Endothelial cell of umbilical vein (primary cell): ENCODE measurements at regions not wholly inside any gene's neighbourhood (a gene's known extent, or its start where the extent isn't known, plus 50 kb on each side); places are given as distances from the start of the nearest gene placed in this dataset.

Source experiments
- EZH2 ChIP-seq: IDR thresholded peaks from 2 replicates; pipeline ENCODE4 v1.6.1; 2012; ENCODE audit warnings: borderline replicate concordance, low read depth, mild to moderate bottlenecking, moderate library complexity, low read length, inconsistent platforms; ENCODE audit not compliant: severe bottlenecking
- MYC ChIP-seq: IDR thresholded peaks from one replicate; pipeline ENCODE4 v1.6.1; 2011; ENCODE audit warnings: mild to moderate bottlenecking, low read depth, low read length
- POLR2A ChIP-seq: IDR thresholded peaks from 2 replicates; pipeline ENCODE4 v1.6.1; 2012; ENCODE audit warnings: low read depth, mild to moderate bottlenecking, control low read depth, low read length
- POLR2AphosphoS5 ChIP-seq: IDR thresholded peaks from 2 replicates; pipeline ENCODE4 v1.6.1; 2012; ENCODE audit warnings: low read depth, mild to moderate bottlenecking, control low read depth, low read length, moderate library complexity; ENCODE audit not compliant: insufficient read depth
- TF ChIP-seq, protein P1 (sequence below), 2 donors: IDR thresholded peaks; 1 replicate in 1 of 2; 2 replicates in 1 of 2; pipeline ENCODE4 v1.5.1; 2011; ENCODE audit warnings: low read length in 2 of 2, mild to moderate bottlenecking in 2 of 2, moderate library complexity in 2 of 2, control low read depth in 1 of 2, inconsistent platforms in 1 of 2, low read depth in 1 of 2; ENCODE audit not compliant: insufficient read depth in 1 of 2; ENCODE audit errors: extremely low read depth in 1 of 2

DNA sequence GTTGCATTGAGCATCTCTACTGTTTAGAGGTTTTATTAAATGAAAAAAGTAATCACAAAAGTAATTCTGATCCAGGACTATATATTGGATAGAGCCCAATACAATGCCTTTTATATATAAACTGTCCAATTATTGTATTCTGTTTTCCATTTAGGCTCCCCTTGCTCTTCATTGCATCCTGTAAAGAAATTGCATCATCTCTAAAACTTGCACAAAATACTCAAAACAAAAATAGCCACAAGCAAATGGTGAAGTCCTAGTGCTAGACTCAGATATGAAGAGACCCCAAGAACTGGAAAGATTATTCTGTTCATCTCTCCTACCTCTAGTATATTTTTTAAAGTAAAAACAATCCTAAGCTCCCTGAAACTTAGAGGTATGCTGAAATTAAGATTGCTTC lies 195.8 kb downstream of the NNT start:
- TF ChIP-seq POLR2AphosphoS5 = no peak
- no peak for TF ChIP-seq EZH2
- TF ChIP-seq, protein P1, sequence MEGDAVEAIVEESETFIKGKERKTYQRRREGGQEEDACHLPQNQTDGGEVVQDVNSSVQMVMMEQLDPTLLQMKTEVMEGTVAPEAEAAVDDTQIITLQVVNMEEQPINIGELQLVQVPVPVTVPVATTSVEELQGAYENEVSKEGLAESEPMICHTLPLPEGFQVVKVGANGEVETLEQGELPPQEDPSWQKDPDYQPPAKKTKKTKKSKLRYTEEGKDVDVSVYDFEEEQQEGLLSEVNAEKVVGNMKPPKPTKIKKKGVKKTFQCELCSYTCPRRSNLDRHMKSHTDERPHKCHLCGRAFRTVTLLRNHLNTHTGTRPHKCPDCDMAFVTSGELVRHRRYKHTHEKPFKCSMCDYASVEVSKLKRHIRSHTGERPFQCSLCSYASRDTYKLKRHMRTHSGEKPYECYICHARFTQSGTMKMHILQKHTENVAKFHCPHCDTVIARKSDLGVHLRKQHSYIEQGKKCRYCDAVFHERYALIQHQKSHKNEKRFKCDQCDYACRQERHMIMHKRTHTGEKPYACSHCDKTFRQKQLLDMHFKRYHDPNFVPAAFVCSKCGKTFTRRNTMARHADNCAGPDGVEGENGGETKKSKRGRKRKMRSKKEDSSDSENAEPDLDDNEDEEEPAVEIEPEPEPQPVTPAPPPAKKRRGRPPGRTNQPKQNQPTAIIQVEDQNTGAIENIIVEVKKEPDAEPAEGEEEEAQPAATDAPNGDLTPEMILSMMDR (IDR thresholded peaks at IDR 0.05; ENCODE audit: extremely low read depth in 1 of 2, insufficient read depth in 1 of 2, low read depth in 1 of 2, low read length in 2 of 2) = no peak
- no peak for TF ChIP-seq MYC
- TF ChIP-seq POLR2A = no peak
